ENCODE measurements at regions not wholly inside any gene's neighbourhood (a gene's known extent, or its start where the extent isn't known, plus 50 kb on each side); places are given as distances from the start of the nearest gene placed in this dataset.

DNA sequence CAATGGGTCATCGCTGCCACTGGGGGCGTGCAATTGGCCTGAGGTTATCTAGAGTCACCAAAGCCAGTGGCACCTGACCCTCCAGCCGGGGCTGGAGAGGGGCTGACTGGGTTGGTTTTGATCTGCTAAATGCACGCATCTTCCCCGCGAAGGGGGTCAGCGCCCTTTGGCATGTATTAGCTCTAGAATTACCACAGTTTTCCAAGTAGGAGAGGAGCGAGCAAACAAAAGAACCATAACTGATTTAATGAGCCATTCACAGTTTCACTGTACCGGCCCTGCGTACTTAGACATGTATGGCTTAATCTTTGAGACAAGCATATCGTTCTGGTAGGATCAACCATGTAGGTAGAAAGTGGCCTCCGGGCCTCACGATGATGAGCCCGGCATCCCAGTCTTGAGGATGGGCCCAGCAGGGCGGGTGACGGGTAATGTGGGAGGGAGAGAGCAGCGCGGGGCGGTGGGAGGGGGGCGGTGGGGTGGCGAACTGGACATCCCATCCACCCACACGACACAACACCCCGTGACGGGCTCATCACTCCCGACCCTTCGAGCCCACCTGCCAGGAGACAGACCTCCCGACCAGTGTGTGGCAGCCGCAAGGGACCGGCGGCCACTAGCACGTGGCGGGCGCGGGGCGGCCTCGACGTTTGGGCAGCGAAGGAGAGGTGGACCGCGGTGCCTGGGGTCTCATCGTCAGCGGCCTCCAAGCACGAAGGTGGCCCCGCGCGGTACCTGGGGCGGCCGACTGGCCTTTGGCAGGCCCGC, 1957.5 kb upstream of the DEFB115 start:
- TF ChIP-seq CTCF (conservative IDR thresholded peaks at IDR 0.05; ENCODE audit: low read depth, low read length) (no peak), EZH2 (IDR thresholded peaks at IDR 0.05; ENCODE audit: low read length, unreplicated experiment) (no peak), EZH2phosphoT487 (IDR thresholded peaks at IDR 0.05; ENCODE audit: borderline replicate concordance, low read length) (no peak)
